ENCODE measurements at regions not wholly inside any gene's neighbourhood (a gene's known extent, or its start where the extent isn't known, plus 50 kb on each side); places are given as distances from the start of the nearest gene placed in this dataset.

GRCh38 chr18:24678626-24679025 lies 218.2 kb downstream of the HRH4 start:
- no peak for TF ChIP-seq POLR2A (IDR thresholded peaks at IDR 0.05)
- TF ChIP-seq CTCF (IDR thresholded peaks at IDR 0.05) = no peak

Measured in uterus (tissue), 2 donors.